GM19372 (cell line): ENCODE measurements at regions not wholly inside any gene's neighbourhood (a gene's known extent, or its start where the extent isn't known, plus 50 kb on each side); places are given as distances from the start of the nearest gene placed in this dataset.

Source experiments
- ATAC-seq: cut with Tn5 transposase; IDR thresholded peaks from one replicate; pipeline ENCODE4 v1.9.1; 2021; ENCODE audit warnings: mild to moderate bottlenecking, low read depth, moderate library complexity; ENCODE audit not compliant: unreplicated experiment

- no peak for ATAC-seq
Measured at GRCh38 chr2:228669690-228670089, 488.2 kb upstream of the SPHKAP start.

GRCh38 chr2:228665232-228665631 lies 483.7 kb upstream of the SPHKAP start:
- no peak for ATAC-seq

- ATAC-seq = no peak
Measured at GRCh38 chr2:228658998-228659397, 477.5 kb upstream of the SPHKAP start.

- ATAC-seq = no peak
Measured at GRCh38 chr2:228657807-228658402, 476.4 kb upstream of the SPHKAP start.

GRCh38 chr2:228655331-228655730 lies 473.8 kb upstream of the SPHKAP start:
- ATAC-seq = no peak

GRCh38 chr2:228654707-228655106 lies 473.2 kb upstream of the SPHKAP start:
- no peak for ATAC-seq

GRCh38 chr2:228653884-228654283 lies 472.4 kb upstream of the SPHKAP start:
- no peak for ATAC-seq

- ATAC-seq = no peak
Measured at GRCh38 chr2:228652366-228652765, 470.9 kb upstream of the SPHKAP start.

GRCh38 chr2:228649876-228650275 lies 468.4 kb upstream of the SPHKAP start:
- no peak for ATAC-seq

- ATAC-seq = no peak
Measured at GRCh38 chr2:228649447-228649846, 468.0 kb upstream of the SPHKAP start.

GRCh38 chr2:228648541-228648940 lies 467.1 kb upstream of the SPHKAP start:
- no peak for ATAC-seq

- ATAC-seq = no peak
Measured at GRCh38 chr2:228646061-228646460, 464.6 kb upstream of the SPHKAP start.

GRCh38 chr2:228644199-228644598 lies 462.7 kb upstream of the SPHKAP start:
- ATAC-seq = no peak

- ATAC-seq = no peak
Measured at GRCh38 chr2:228642861-228643260, 461.4 kb upstream of the SPHKAP start.

GRCh38 chr2:228630786-228631185 lies 449.3 kb upstream of the SPHKAP start:
- no peak for ATAC-seq

- ATAC-seq = no peak
Measured at GRCh38 chr2:228629251-228629650, 447.8 kb upstream of the SPHKAP start.

- no peak for ATAC-seq
Measured at GRCh38 chr2:228628682-228629081, 447.2 kb upstream of the SPHKAP start.

GRCh38 chr2:228627510-228627909 lies 446.0 kb upstream of the SPHKAP start:
- ATAC-seq = no peak

- ATAC-seq = no peak
Measured at GRCh38 chr2:228625481-228625880, 444.0 kb upstream of the SPHKAP start.

GRCh38 chr2:228624733-228625132 lies 443.2 kb upstream of the SPHKAP start:
- no peak for ATAC-seq

GRCh38 chr2:228615496-228615895 lies 434.0 kb upstream of the SPHKAP start:
- no peak for ATAC-seq

GRCh38 chr2:228614741-228615140 lies 433.3 kb upstream of the SPHKAP start:
- no peak for ATAC-seq
